ENCODE measurements at regions not wholly inside any gene's neighbourhood (a gene's known extent, or its start where the extent isn't known, plus 50 kb on each side); places are given as distances from the start of the nearest gene placed in this dataset.

DNA sequence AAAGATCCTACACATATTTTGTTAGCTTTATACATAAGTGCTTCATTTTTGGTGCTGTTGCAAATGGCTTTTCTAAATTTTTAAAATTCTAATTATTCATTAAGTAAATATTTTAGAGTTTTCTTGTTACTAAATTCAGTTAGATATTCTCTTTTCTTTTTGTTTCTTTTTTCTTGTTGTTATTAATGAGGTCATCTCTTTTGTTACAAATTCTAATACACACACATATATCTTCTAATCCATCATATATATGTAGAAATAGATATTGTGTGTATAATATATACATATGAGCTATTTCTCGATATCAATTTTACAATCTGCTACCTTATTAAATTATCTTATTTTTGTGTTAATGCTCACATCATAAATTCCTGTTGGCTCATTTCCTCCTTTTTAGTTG lies 255.9 kb downstream of the GALR1 start:
- no peak for ATAC-seq (ENCODE audit: low FRiP score)
- TF ChIP-seq, protein P1, sequence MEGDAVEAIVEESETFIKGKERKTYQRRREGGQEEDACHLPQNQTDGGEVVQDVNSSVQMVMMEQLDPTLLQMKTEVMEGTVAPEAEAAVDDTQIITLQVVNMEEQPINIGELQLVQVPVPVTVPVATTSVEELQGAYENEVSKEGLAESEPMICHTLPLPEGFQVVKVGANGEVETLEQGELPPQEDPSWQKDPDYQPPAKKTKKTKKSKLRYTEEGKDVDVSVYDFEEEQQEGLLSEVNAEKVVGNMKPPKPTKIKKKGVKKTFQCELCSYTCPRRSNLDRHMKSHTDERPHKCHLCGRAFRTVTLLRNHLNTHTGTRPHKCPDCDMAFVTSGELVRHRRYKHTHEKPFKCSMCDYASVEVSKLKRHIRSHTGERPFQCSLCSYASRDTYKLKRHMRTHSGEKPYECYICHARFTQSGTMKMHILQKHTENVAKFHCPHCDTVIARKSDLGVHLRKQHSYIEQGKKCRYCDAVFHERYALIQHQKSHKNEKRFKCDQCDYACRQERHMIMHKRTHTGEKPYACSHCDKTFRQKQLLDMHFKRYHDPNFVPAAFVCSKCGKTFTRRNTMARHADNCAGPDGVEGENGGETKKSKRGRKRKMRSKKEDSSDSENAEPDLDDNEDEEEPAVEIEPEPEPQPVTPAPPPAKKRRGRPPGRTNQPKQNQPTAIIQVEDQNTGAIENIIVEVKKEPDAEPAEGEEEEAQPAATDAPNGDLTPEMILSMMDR (IDR thresholded peaks at IDR 0.05) = no peak

DNA sequence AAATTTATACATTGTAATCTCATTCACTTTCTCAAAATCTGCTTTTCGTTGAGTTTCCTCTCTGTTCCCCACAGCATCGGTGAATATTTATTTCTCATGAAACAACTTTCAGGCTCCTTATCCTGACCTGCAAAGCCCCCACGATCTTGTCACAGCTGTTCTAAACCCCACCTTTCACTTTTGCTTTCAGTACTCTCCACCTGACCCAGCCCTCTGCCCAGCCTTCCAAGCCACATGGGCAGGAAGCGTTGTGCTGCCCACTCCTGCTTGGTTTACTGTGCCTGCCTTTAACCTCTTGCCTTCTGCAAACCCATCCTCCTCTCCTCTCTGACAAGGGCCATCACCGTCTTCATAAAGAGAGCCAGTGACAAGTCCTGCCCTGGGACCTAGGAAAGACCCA lies 262.5 kb downstream of the GALR1 start:
- TF ChIP-seq, protein P1 (IDR thresholded peaks at IDR 0.05) = no peak
- DNase-seq (ENCODE audit: low spot score) (no peak), ATAC-seq (ENCODE audit: low FRiP score) (no peak)

More for the DNA sequence above, 255.9 kb downstream of the GALR1 start:
- no peak for DNase-seq (ENCODE audit: low spot score)

GRCh38 chr18:77517901-77518300 lies 268.3 kb downstream of the GALR1 start:
- TF ChIP-seq, protein P1 (IDR thresholded peaks at IDR 0.05) = no peak
- ATAC-seq (ENCODE audit: low FRiP score) = no peak
- no peak for DNase-seq (ENCODE audit: low spot score)

- TF ChIP-seq, protein P1 (IDR thresholded peaks at IDR 0.05) = no peak
- ATAC-seq (ENCODE audit: low FRiP score) = no peak
- no peak for DNase-seq (ENCODE audit: low spot score)
Measured at GRCh38 chr18:77520767-77521166, 271.1 kb downstream of the GALR1 start.

- TF ChIP-seq, protein P1 (IDR thresholded peaks at IDR 0.05) = no peak
- ATAC-seq (ENCODE audit: low FRiP score) = peak; percentile 89
Measured at GRCh38 chr18:77522051-77522675, 272.5 kb downstream of the GALR1 start.

DNA sequence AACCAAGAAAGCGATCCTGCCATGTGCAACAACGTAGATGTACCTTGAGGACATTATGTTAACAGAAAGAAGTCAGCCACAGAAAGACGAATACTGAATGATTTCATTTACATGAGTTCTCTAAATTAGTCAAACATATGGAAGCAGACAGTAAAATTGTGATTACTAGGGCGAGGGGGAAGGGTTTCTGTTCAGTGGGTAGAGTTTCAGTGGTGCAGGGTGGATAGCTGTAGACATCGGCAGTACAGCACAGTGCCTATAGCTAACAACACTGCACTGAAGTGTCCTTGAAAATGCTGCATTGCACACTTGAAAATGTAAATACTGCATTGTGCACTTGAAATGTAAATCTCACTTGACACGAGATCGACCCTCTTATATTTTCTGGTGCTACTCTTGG lies 275.3 kb downstream of the GALR1 start:
- ATAC-seq (ENCODE audit: low FRiP score) (no peak), DNase-seq (ENCODE audit: low spot score) (no peak)
- TF ChIP-seq, protein P1 (IDR thresholded peaks at IDR 0.05) = no peak

More at GRCh38 chr18:77522051-77522675, 272.5 kb downstream of the GALR1 start:
- DNase-seq (ENCODE audit: low spot score) = no peak

GRCh38 chr18:77526962-77527361 lies 277.3 kb downstream of the GALR1 start:
- ATAC-seq (ENCODE audit: low FRiP score) = no peak
- DNase-seq (ENCODE audit: low spot score) = no peak
- TF ChIP-seq, protein P1 (IDR thresholded peaks at IDR 0.05) = no peak

Measured in omental fat pad (tissue), 3 donors.